ENCODE measurements at regions not wholly inside any gene's neighbourhood (a gene's known extent, or its start where the extent isn't known, plus 50 kb on each side); places are given as distances from the start of the nearest gene placed in this dataset.
"Not testable (repeated sequence)": the region's sequence is repeated elsewhere in the genome, so short reads cannot be mapped to it uniquely, and the experiment has no call there.

DNA sequence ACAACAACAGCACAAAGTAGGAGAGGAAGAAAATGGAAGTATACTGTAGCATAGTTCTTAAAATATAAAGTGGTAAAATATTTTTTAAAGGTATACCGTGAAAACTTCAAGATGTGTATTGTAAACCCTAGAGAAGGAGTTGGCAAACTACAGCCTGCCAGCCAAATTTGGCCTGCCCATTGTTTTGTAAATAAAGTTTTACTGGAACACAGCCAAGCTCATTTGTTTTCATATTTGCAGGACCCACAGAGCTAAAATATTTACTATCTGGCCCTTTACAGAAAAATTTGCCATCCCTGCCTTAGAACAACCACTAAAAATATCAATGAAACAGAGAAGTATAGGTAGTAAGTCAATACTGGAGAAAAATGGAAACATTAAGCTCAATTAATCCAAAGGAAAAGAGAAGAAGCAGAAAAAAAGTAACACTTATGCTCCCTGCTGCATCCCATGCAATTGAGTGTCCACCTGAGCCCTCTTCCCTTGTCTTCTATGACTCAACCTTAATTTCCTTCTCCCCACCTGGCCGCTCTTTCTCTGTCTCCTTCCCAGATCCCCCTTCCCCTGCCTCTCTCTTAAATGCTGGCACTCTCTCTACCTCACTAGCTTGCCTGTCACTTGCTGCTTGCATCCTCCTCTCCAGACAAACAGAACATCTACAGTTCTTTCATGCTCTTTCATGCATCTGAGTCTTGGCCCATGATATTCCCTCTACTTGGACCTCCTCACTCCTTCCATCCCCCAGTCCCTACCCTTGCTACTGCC lies 50.6 kb upstream of the FER start:
- DNase-seq (ENCODE audit: low spot score) (no peak), ATAC-seq (ENCODE audit: low FRiP score) (no peak)
- TF ChIP-seq, protein P1, sequence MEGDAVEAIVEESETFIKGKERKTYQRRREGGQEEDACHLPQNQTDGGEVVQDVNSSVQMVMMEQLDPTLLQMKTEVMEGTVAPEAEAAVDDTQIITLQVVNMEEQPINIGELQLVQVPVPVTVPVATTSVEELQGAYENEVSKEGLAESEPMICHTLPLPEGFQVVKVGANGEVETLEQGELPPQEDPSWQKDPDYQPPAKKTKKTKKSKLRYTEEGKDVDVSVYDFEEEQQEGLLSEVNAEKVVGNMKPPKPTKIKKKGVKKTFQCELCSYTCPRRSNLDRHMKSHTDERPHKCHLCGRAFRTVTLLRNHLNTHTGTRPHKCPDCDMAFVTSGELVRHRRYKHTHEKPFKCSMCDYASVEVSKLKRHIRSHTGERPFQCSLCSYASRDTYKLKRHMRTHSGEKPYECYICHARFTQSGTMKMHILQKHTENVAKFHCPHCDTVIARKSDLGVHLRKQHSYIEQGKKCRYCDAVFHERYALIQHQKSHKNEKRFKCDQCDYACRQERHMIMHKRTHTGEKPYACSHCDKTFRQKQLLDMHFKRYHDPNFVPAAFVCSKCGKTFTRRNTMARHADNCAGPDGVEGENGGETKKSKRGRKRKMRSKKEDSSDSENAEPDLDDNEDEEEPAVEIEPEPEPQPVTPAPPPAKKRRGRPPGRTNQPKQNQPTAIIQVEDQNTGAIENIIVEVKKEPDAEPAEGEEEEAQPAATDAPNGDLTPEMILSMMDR (IDR thresholded peaks at IDR 0.05) = no peak

DNA sequence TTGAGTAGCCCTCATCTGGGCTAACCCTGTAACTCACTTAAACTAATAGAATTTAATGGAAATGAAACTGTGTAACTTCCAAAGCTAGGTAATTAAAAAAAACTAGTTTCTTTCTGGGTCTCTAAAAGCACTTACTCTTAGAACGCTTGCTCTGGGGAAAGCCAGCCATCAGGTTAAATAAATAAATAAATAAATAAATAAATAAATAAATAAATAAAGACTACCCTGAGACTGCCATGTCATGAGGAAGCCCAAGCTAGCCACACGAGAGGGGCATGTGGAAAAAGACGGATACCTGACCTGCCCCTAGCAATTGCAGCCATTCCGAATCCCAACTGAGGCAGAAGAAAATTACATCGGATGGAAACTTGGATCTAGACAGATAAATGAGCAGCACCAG lies 51.3 kb upstream of the FER start:
- ATAC-seq (ENCODE audit: low FRiP score) = no peak
- TF ChIP-seq, protein P1 (IDR thresholded peaks at IDR 0.05) = no peak
- DNase-seq (ENCODE audit: low spot score) = no peak

DNA sequence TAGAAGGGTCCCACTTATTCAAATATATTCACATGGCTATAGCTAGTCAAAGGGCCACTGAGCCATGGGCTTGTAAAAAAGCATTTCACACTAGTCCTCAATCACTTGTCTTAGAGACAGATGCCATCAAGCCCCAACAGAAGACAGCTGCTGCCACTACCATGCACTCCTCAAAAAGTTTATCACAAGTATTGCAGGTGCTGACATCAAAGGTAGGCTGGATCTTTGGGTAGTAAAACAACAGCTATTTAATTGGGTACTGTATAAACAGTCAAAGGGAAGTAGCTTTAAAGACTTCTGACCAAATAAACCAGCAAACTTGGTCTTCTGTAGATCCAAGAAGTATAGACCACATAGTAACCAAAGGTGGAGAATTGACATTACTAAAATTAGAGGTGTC lies 59.2 kb upstream of the FER start:
- ATAC-seq (ENCODE audit: low FRiP score) (no peak), DNase-seq (ENCODE audit: low spot score) (no peak)
- TF ChIP-seq, protein P1 (IDR thresholded peaks at IDR 0.05) = no peak

DNA sequence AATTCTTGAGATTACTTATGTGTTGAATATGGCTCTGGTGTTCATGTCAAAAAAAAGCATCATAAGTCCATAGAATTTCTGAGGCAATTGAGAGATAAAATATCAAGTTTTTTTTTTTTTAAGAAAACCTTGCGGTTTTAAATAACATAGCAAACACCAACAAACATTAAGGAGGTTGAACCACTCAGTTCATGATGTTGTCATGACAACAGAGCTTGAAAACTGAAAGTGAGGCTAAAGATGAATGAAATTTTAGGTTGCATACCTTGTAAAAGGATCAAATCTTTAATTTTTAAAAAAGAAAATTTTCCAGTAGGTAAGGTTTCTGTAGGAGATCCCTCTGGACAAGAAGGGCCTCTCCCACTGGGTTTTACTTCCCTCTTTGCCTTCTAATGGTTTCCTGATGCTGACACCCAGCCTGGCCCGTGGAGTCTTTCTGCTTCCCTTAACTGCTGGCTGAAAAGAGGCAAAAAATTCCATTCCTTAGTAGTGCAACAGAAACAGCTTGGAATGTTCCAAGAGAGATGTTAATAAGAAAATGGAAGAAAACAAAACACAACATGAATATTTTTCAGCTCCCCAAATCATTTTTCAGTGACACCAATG lies 60.0 kb upstream of the FER start:
- DNase-seq (ENCODE audit: low spot score) (no peak), ATAC-seq (ENCODE audit: low FRiP score) (no peak)
- TF ChIP-seq, protein P1 (IDR thresholded peaks at IDR 0.05) = no peak

DNA sequence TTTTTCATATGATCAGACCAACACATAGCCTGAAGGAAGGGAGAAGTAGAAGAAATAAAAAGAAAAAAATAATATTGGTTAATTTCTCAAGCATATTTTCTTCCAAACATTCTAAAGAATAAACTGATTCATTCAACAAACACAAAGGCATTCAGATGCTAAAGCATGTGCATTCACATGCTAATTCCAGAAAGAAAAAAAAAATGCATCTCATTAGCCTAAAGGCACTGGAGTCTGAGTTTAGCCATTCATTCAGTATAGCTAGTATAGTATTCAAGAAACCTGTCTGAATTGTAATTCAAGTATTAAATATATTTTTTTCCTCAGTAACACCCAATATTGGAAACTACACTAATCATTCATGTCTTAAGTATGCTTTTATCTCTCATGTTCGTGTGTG lies 61.0 kb upstream of the FER start:
- TF ChIP-seq, protein P1 (IDR thresholded peaks at IDR 0.05) = no peak
- no peak for ATAC-seq (ENCODE audit: low FRiP score)

DNA sequence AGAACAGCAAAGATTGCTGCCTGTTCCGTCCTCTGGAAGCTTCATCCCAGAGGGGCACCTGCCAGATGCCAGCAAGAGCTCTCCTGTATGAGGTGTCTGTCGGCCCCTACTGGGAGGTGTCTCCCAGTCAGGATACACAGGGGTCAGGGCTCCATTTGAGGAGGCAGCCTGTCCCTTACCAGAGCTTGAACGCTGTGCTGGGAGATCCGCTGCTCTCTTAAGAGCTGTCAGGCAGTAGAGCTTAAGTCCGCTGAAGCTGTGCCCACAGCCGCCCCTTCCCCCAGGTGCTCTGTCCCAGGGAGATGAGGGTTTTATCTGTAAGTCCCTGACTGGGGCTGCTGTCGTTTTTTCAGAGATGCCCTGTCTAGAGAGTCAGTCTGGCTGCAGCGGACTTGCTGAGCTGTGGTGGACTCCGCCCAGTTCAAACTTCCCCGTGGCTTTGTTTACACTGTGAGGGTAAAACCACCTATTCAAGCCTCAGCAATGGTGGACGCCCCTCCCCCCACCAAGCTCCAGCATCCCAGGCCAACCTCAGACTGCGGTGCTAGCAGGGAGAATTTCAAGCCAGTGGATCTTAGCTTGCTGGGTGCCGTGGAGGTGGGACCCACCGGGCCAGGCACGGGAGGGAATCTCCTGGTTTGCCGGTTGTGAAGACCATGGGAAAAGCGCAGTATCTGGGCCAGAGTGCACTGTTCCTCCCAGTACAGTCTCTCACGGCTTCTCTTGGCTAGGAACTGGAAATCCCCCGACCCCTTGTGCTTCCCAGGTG lies 62.1 kb upstream of the FER start:
- not testable (repeated sequence) for ATAC-seq (ENCODE audit: low FRiP score); DNase-seq (ENCODE audit: low spot score)

More for the DNA sequence above, 61.0 kb upstream of the FER start:
- no peak for DNase-seq (ENCODE audit: low spot score)

DNA sequence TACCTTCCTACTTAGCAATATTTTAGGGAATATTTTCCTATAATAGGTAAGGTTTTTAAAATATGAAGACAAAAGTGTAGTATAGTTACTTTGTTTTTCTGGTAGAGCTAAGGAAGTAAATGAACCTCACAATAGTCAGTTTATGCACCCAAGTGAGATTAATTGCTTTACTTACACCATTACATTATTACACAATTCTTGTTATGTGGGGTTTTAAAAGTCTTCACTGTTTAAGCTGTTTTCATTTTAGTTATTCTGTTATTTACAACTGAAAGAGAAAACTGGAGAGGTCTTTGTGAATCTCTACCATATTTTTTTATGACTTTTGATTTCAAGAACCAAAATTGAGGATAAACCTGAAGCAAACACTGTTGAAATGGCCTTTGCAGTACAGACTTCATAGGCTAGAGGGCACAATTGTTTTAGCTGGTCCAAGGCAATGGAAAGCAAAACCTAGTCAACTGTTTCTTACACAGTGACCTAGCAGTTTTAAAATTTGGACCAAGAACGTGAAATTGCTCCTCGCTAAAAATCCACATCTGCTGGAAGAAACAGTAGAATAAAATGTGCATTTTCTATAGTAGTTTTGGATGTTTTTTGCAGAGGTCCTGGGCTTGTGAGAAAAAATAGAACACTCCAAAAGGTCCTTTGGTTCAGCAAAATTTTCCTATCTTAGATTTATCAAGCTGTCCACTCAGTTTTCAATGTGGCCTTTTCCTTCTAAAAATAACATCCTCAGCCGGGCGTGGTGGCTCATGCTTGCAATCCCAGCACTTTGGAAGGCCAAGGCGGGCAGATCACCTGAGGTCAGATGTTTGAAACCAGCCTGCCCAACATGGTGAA lies 66.4 kb upstream of the FER start:
- no peak for DNase-seq (ENCODE audit: low spot score)
- peak; percentile 89 for ATAC-seq (ENCODE audit: low FRiP score)
- TF ChIP-seq, protein P1 (IDR thresholded peaks at IDR 0.05) = peak in 1 of 3 donors; percentile 33
